ENCODE measurements at regions not wholly inside any gene's neighbourhood (a gene's known extent, or its start where the extent isn't known, plus 50 kb on each side); places are given as distances from the start of the nearest gene placed in this dataset.
"Not testable (repeated sequence)": the region's sequence is repeated elsewhere in the genome, so short reads cannot be mapped to it uniquely, and the experiment has no call there.

- no peak for DNase-seq
Measured at GRCh38 chrX:116292183-116292582, 121.6 kb downstream of the AGTR2 start.

- DNase-seq: no peak
Measured at GRCh38 chrX:116298956-116299355, 128.4 kb downstream of the AGTR2 start.

GRCh38 chrX:116306218-116306617, 130.2 kb upstream of the SLC6A14 start:
- no peak for DNase-seq

DNA sequence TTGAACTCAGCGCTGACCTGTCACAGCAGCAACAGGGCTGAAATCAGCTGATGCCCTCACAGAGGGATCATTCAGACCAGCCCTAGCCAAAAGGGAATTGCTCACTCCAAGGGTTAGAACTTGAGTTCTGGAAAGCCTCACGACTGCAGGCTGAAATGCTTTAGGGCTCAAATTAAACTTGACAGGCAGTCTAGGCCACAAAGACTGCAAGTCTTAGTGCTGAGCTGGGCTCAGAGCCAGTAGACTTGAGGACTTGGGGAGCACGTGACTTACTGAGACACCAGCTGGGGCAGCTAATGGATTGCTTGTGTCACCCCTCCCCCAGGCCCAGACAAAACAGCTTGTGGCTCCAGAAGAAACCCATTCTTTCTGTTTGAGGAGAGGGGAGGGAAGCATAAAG, 119.0 kb upstream of the SLC6A14 start:
- DNase-seq: peak; percentile 37

GRCh38 chrX:116318672-116319071, 117.7 kb upstream of the SLC6A14 start:
- no peak for DNase-seq

GRCh38 chrX:116321711-116322110, 114.7 kb upstream of the SLC6A14 start:
- DNase-seq: no peak

DNA sequence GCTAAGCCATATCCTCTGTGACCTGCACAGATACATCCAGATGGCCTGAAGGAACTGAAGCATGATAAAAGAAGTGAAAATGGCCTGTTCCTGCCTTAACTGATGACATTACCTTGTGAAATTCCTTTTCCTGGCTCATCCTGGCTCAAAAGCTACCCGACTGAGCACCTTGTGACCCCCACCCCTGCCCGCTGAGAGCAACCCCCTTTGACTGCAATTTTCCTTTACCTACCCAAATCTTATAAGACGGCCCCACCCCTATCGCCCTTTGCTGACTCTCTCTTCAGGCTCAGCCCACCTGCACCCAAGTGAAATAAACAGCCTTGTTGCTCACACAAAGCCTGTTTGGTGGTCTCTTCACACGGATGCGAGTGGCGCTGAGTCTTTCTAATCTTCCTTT, 104.4 kb upstream of the SLC6A14 start:
- not testable (repeated sequence) for DNase-seq

- not testable (repeated sequence) for DNase-seq
Measured at GRCh38 chrX:116334797-116335196, 101.6 kb upstream of the SLC6A14 start.

- DNase-seq: no peak
Measured at GRCh38 chrX:116339407-116339806, 97.0 kb upstream of the SLC6A14 start.

- no peak for DNase-seq
Measured at GRCh38 chrX:116342903-116343302, 93.5 kb upstream of the SLC6A14 start.

DNA sequence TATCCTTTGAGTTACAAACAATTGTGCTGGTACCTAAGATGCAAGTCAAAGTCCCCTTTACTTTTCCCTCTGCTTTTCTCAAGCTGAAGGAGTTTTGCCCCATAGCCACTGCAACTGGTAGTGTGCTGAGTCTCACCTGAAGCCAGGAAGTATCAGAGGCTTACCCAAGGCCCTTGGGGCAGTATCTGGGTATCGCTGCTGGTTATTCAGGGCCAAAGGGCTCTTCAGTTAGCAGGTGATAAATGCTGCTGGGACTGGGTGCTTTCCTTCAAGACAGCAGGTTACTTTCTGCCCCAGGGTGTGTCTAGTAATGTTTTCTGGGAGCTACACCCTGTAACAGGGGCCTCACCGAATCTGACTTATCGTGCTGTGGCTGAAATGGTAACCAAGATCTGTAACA, 90.4 kb upstream of the SLC6A14 start:
- no peak for DNase-seq

GRCh38 chrX:116357329-116357728, 79.1 kb upstream of the SLC6A14 start:
- DNase-seq: no peak

GRCh38 chrX:116378961-116379360, 57.4 kb upstream of the SLC6A14 start:
- no peak for DNase-seq

- no peak for DNase-seq
Measured at GRCh38 chrX:116379854-116380253, 56.6 kb upstream of the SLC6A14 start.

DNA sequence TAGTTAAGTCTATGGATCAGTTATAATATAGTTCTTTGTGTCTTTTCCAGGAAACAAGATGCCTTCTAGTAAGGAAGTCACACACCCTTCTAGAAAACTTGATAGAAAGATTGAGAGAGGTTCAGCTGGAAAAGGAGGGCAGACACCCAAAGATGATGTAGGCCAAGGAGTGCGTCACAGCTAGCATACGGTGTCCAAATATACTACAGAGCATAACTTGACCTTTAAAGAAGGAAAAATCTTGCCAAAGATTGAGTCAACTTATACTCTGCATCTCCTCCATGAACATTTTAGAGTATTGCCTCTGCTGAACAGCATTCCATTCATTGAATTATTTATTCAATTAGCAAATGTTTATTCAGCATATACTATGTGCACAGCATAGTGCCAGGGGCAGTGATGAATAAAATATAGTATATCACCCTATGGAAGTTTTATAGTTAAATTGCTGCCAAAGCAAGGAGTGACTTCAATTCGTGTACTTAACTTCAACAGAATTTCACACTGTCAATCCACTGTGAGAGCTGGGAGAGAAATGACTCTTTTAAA, 51.9 kb upstream of the SLC6A14 start:
- DNase-seq: no peak

Measured in NCI-H2171 treated with DMSO at 0.1 percent for 48 hours (cell line).